ENCODE measurements at regions not wholly inside any gene's neighbourhood (a gene's known extent, or its start where the extent isn't known, plus 50 kb on each side); places are given as distances from the start of the nearest gene placed in this dataset.

GRCh38 chr16:77035361-77035760 lies 155.6 kb upstream of the MON1B start:
- DNase-seq (no peak), ATAC-seq (no peak)
- Histone ChIP-seq H3K4me1 (no peaks in the 10 kb centered on the region), H3K27me3 (ENCODE audit: insufficient read depth in 3 of 3, low read length in 2 of 3) (no peaks in the 10 kb centered on the region), H3K36me3 (ENCODE audit: insufficient read depth in 1 of 2, low read depth in 1 of 2) (no peaks in the 10 kb centered on the region), H3K27ac (no peak overlapping the region), H3K4me3 (no peak overlapping the region), H3K9me3 (peaks cover 6% of the 10 kb centered on the region)
- TF ChIP-seq CTCF (IDR thresholded peaks at IDR 0.05): no peak
- intact Hi-C loops (cut with DNase I): no loop called here

- no peak for ATAC-seq
- Histone ChIP-seq H3K4me1 (no peaks in the 10 kb centered on the region), H3K27ac (no peak overlapping the region), H3K4me3 (no peak overlapping the region), H3K36me3 (ENCODE audit: insufficient read depth in 1 of 2, low read depth in 1 of 2) (no peaks in the 10 kb centered on the region), H3K27me3 (ENCODE audit: insufficient read depth in 3 of 3, low read length in 2 of 3) (no peaks in the 10 kb centered on the region), H3K9me3 (peaks cover 6% of the 10 kb centered on the region)
- intact Hi-C loops (cut with DNase I): loop anchor here in 1 of 2 donors (2.0 kb wide), 1 partner anchor 87 kb away; no protein-coding TSS in a partner anchor
- 77 to 88% (median 79%) methylated on average over 2 of the region's 2 CpGs for WGBS, 3 donors
- no peak for DNase-seq
- TF ChIP-seq CTCF (IDR thresholded peaks at IDR 0.05): no peak
These were observed 153.2 kb upstream of the MON1B start for GRCh38 chr16:77037696-77038347.

- no peak overlapping the region for H3K4me3 ChIP-seq
- H3K27ac ChIP-seq: no peak overlapping the region
- H3K36me3 ChIP-seq (ENCODE audit: insufficient read depth in 1 of 2, low read depth in 1 of 2): no peaks in the 10 kb centered on the region
- WGBS, 3 donors: 64 to 91% (median 73%) methylated on average over 5 of the region's 5 CpGs
- no peaks in the 10 kb centered on the region for H3K4me1 ChIP-seq
- ATAC-seq: no peak
- H3K9me3 ChIP-seq: no peaks in the 10 kb centered on the region
- no peaks in the 10 kb centered on the region for H3K27me3 ChIP-seq (ENCODE audit: insufficient read depth in 3 of 3, low read length in 2 of 3)
- no peak for TF ChIP-seq CTCF (IDR thresholded peaks at IDR 0.05)
- intact Hi-C loops (cut with DNase I): no loop called here
- no peak for DNase-seq
These were observed 149.5 kb upstream of the MON1B start for GRCh38 chr16:77041468-77041867.

- no peaks in the 10 kb centered on the region for H3K4me1 ChIP-seq
- TF ChIP-seq CTCF (IDR thresholded peaks at IDR 0.05): peak; percentile 31
- H3K36me3 ChIP-seq (ENCODE audit: insufficient read depth in 1 of 2, low read depth in 1 of 2): no peaks in the 10 kb centered on the region
- H3K27ac ChIP-seq: no peak overlapping the region
- no peak for ATAC-seq
- no peaks in the 10 kb centered on the region for H3K27me3 ChIP-seq (ENCODE audit: insufficient read depth in 3 of 3, low read length in 2 of 3)
- no peak overlapping the region for H3K4me3 ChIP-seq
- DNase-seq: no peak
- H3K9me3 ChIP-seq: no peaks in the 10 kb centered on the region
- WGBS, 3 donors: 88 to 94% (median 92%) methylated on average over 1 of the region's 1 CpG
- intact Hi-C loops (cut with DNase I): no loop called here
These were observed 147.9 kb upstream of the MON1B start for GRCh38 chr16:77043076-77043475.

- Histone ChIP-seq H3K4me1 (no peaks in the 10 kb centered on the region), H3K9me3 (no peaks in the 10 kb centered on the region), H3K36me3 (ENCODE audit: insufficient read depth in 1 of 2, low read depth in 1 of 2) (no peaks in the 10 kb centered on the region), H3K4me3 (no peak overlapping the region), H3K27ac (no peak overlapping the region), H3K27me3 (ENCODE audit: insufficient read depth in 3 of 3, low read length in 2 of 3) (no peaks in the 10 kb centered on the region)
- DNase-seq (no peak), ATAC-seq (no peak)
- intact Hi-C loops (cut with DNase I): no loop called here
- TF ChIP-seq CTCF (IDR thresholded peaks at IDR 0.05): no peak
- WGBS, 3 donors: 33 to 53% (median 43%) methylated on average over 4 of the region's 4 CpGs
These were observed 144.8 kb upstream of the MON1B start for GRCh38 chr16:77046206-77046605.
